RCC 7860 (cell line): ENCODE measurements at regions not wholly inside any gene's neighbourhood (a gene's known extent, or its start where the extent isn't known, plus 50 kb on each side); places are given as distances from the start of the nearest gene placed in this dataset.
"Not testable (repeated sequence)": the region's sequence is repeated elsewhere in the genome, so short reads cannot be mapped to it uniquely, and the experiment has no call there.

Experiments used
- DNase-seq: peaks from one replicate; pipeline ENCODE4 v3.0.0-alpha.2; 2015; ENCODE audit warnings: low spot score
- FAIRE-seq: peaks from 2 replicates; lab custom pipeline; 2012; peaks lifted over from hg19 to GRCh38; lab: Jason Lieb, UNC

GRCh38 chr14:49250517-49250916 lies 335.7 kb downstream of the RPS29 start:
- DNase-seq (no peak), FAIRE-seq (no peak)

- FAIRE-seq (no peak), DNase-seq (no peak)
Observed at GRCh38 chr14:49250109-49250508, 336.1 kb downstream of the RPS29 start.

- FAIRE-seq (no peak), DNase-seq (no peak)
Observed at GRCh38 chr14:49249022-49249421, 337.2 kb downstream of the RPS29 start.

GRCh38 chr14:49243777-49244176 lies 342.4 kb downstream of the RPS29 start:
- DNase-seq, FAIRE-seq: not testable (repeated sequence)

GRCh38 chr14:49240383-49240782 lies 345.8 kb downstream of the RPS29 start:
- DNase-seq (no peak), FAIRE-seq (no peak)

GRCh38 chr14:49228552-49228951 lies 357.6 kb downstream of the RPS29 start:
- FAIRE-seq (no peak), DNase-seq (no peak)

- DNase-seq (no peak), FAIRE-seq (no peak)
Observed at GRCh38 chr14:49221316-49221715, 364.9 kb downstream of the RPS29 start.

- no peak for FAIRE-seq
- no peak for DNase-seq
Observed at GRCh38 chr14:49220492-49220891, 365.7 kb downstream of the RPS29 start.

GRCh38 chr14:49218436-49219092 lies 367.6 kb downstream of the RPS29 start:
- DNase-seq (no peak), FAIRE-seq (no peak)

- FAIRE-seq (no peak), DNase-seq (no peak)
Observed at GRCh38 chr14:49212721-49213120, 373.5 kb downstream of the RPS29 start.

GRCh38 chr14:49209416-49209815 lies 376.8 kb downstream of the RPS29 start:
- no peak for DNase-seq
- FAIRE-seq = no peak

GRCh38 chr14:49206828-49207227 lies 379.4 kb downstream of the RPS29 start:
- DNase-seq (no peak), FAIRE-seq (no peak)

GRCh38 chr14:49203676-49204075 lies 382.5 kb downstream of the RPS29 start:
- FAIRE-seq = no peak
- no peak for DNase-seq

- FAIRE-seq (no peak), DNase-seq (no peak)
Observed at GRCh38 chr14:49199159-49199558, 387.0 kb downstream of the RPS29 start.

- FAIRE-seq (no peak), DNase-seq (no peak)
Observed at GRCh38 chr14:49196327-49196726, 389.9 kb downstream of the RPS29 start.

- no peak for FAIRE-seq
- no peak for DNase-seq
Observed at GRCh38 chr14:49194067-49194466, 392.1 kb downstream of the RPS29 start.

- FAIRE-seq (no peak), DNase-seq (no peak)
Observed at GRCh38 chr14:49193332-49194065, 392.7 kb downstream of the RPS29 start.

GRCh38 chr14:49191380-49191779 lies 394.8 kb downstream of the RPS29 start:
- FAIRE-seq = no peak
- no peak for DNase-seq

- DNase-seq = no peak
- no peak for FAIRE-seq
Observed at GRCh38 chr14:49189375-49189774, 396.8 kb downstream of the RPS29 start.

GRCh38 chr14:49187799-49188198 lies 398.4 kb downstream of the RPS29 start:
- no peak for DNase-seq
- no peak for FAIRE-seq

GRCh38 chr14:49173765-49174373 lies 412.3 kb downstream of the RPS29 start:
- FAIRE-seq = no peak

GRCh38 chr14:49164074-49164473 lies 422.1 kb downstream of the RPS29 start:
- FAIRE-seq (no peak), DNase-seq (no peak)

More at GRCh38 chr14:49173765-49174373, 412.3 kb downstream of the RPS29 start:
- DNase-seq = peak; percentile 39
